H1 (cell line): ENCODE measurements at regions not wholly inside any gene's neighbourhood (a gene's known extent, or its start where the extent isn't known, plus 50 kb on each side); places are given as distances from the start of the nearest gene placed in this dataset.

Experiments
- CTCF ChIA-PET: fragments of 300-600 bp; sonication (Branson Sonifier 250); formaldehyde crosslinking; loops from one replicate; lab custom pipeline; 2021; ENCODE audit not compliant: partially characterized antibody; lab: Charles Lee
- POLR2A ChIA-PET: fragments of 300-600 bp; sonication (Branson Sonifier 250); formaldehyde crosslinking; loops from one replicate; lab custom pipeline; 2021; ENCODE audit warnings: inconsistent platforms; ENCODE audit not compliant: partially characterized antibody; lab: Charles Lee
- DNase-seq, 2 experiments: peaks; one replicate each; pipeline versions ENCODE4 v3.0.0 to v3.0.0-alpha.2; 2010 to 2022; ENCODE audit warnings: low spot score in 2 of 2, low read depth in 1 of 2, mixed read lengths in 1 of 2
- FAIRE-seq: peaks from 2 replicates; lab custom pipeline; 2011; peaks lifted over from hg19 to GRCh38; lab: Jason Lieb, UNC
- H2AFZ ChIP-seq: 2 replicates; pipeline ENCODE4 v1.8.1; 2012; ENCODE audit warnings: low read length, inconsistent platforms
- H2AK5ac ChIP-seq: 2 replicates; pipeline ENCODE4 v1.6.1; 2013; ENCODE audit warnings: low read depth, low read length
- H2BK120ac ChIP-seq: replicated peaks from 2 replicates; pipeline ENCODE3; 2013; ENCODE audit warnings: low read depth, low read length, inconsistent platforms
- H2BK12ac ChIP-seq: 2 replicates; pipeline ENCODE4 v1.6.1; 2013; ENCODE audit warnings: low read depth, low read length
- H2BK15ac ChIP-seq: 2 replicates; pipeline ENCODE4 v1.6.1; 2013; ENCODE audit warnings: low read length
- H2BK20ac ChIP-seq: 2 replicates; pipeline ENCODE4 v1.6.1; 2013; ENCODE audit warnings: low read length
- H2BK5ac ChIP-seq: 2 replicates; pipeline ENCODE4 v1.6.1; 2013; ENCODE audit warnings: low read depth, low read length
- H3K14ac ChIP-seq: 2 replicates; pipeline ENCODE4 v1.6.1; 2013; ENCODE audit warnings: inconsistent platforms; ENCODE audit not compliant: insufficient read length
- H3K18ac ChIP-seq: 2 replicates; pipeline ENCODE4 v1.6.1; 2013; ENCODE audit warnings: low read length; ENCODE audit errors: extremely low read depth
- H3K23ac ChIP-seq: 2 replicates; pipeline ENCODE4 v1.6.1; 2013; ENCODE audit warnings: inconsistent platforms; ENCODE audit not compliant: insufficient read length
- H3K23me2 ChIP-seq: 2 replicates; pipeline ENCODE4 v1.6.1; 2013; ENCODE audit warnings: low read depth, low read length
- H3K27ac ChIP-seq: 2 replicates; pipeline ENCODE4 v1.6.1; 2011; ENCODE audit warnings: low read depth, low read length, inconsistent platforms
- H3K27me3 ChIP-seq, 4 experiments: replicated peaks in 1 of 4; 1 replicate in 1 of 4; 2 replicates in 3 of 4; pipeline versions ENCODE4 v1.6.1 to v1.8.1; 2011 to 2013; ENCODE audit warnings: low read length in 3 of 4, mild to moderate bottlenecking in 3 of 4, inconsistent platforms in 2 of 4, mixed read lengths in 2 of 4, moderate library complexity in 1 of 4; ENCODE audit not compliant: control insufficient read depth in 3 of 4, insufficient read depth in 3 of 4; ENCODE audit errors: extremely low read depth in 1 of 4
- H3K36me3 ChIP-seq, 4 experiments: 2 replicates each; pipeline versions ENCODE4 v1.6.1 to v1.8.1; 2011 to 2013; ENCODE audit warnings: mild to moderate bottlenecking in 4 of 4, low read length in 3 of 4, moderate library complexity in 2 of 4, control low read depth in 1 of 4, inconsistent platforms in 1 of 4; ENCODE audit not compliant: insufficient read depth in 4 of 4, control insufficient read depth in 2 of 4
- H3K4ac ChIP-seq: replicated peaks from 2 replicates; pipeline ENCODE3; 2013; ENCODE audit warnings: low read length, low read depth, mixed read lengths, inconsistent platforms; ENCODE audit not compliant: insufficient read length
- H3K4me1 ChIP-seq, 4 experiments: replicated peaks in 1 of 4; 1 replicate in 1 of 4; 2 replicates in 3 of 4; pipeline versions ENCODE4 v1.6.1 to v1.8.1; 2011 to 2013; ENCODE audit warnings: low read length in 3 of 4, inconsistent platforms in 2 of 4, mixed read lengths in 1 of 4; ENCODE audit not compliant: insufficient read depth in 4 of 4, control insufficient read depth in 3 of 4
- H3K4me2 ChIP-seq, 2 experiments: 2 replicates each; pipeline versions ENCODE4 v1.6.1 to v1.8.1; 2011 to 2013; ENCODE audit warnings: low read depth in 2 of 2, low read length in 2 of 2, control low read depth in 1 of 2, inconsistent platforms in 1 of 2, mild to moderate bottlenecking in 1 of 2; ENCODE audit not compliant: insufficient read depth in 1 of 2
- H3K4me3 ChIP-seq, 4 experiments: fragments of 200-600, 300-600 bp in 1 of 4; sonication (generic), shearing (Covaris generic), sonication (Bioruptor Twin) in 1 of 4; 2 replicates each; pipeline versions ENCODE4 v1.5.1 to v1.8.1; 2011 to 2016; ENCODE audit warnings: low read length in 4 of 4, low read depth in 3 of 4, control low read depth in 2 of 4, inconsistent platforms in 2 of 4, mild to moderate bottlenecking in 2 of 4, mixed read lengths in 1 of 4, moderate library complexity in 1 of 4; ENCODE audit not compliant: insufficient read depth in 2 of 4; ENCODE audit errors: extremely low read depth in 1 of 4
- H3K56ac ChIP-seq: replicated peaks from 2 replicates; pipeline ENCODE3; 2013; ENCODE audit warnings: low read depth, mild to moderate bottlenecking, mixed read lengths, low read length, inconsistent platforms; ENCODE audit not compliant: insufficient read length
- H3K79me1 ChIP-seq: 2 replicates; pipeline ENCODE4 v1.6.1; 2013; ENCODE audit warnings: low read depth, low read length, control low read depth
- H3K79me2 ChIP-seq, 2 experiments: 2 replicates each; pipeline versions ENCODE4 v1.6.1 to v1.8.1; 2012 to 2013; ENCODE audit warnings: low read length in 2 of 2, mild to moderate bottlenecking in 2 of 2, inconsistent platforms in 1 of 2; ENCODE audit not compliant: insufficient read depth in 2 of 2, control insufficient read depth in 1 of 2
- H3K9ac ChIP-seq, 4 experiments: replicated peaks in 1 of 4; 1 replicate in 1 of 4; 2 replicates in 3 of 4; pipeline versions ENCODE4 v1.6.1 to v1.8.1; 2011 to 2013; ENCODE audit warnings: low read depth in 3 of 4, low read length in 3 of 4, control low read depth in 2 of 4, mild to moderate bottlenecking in 2 of 4, moderate library complexity in 2 of 4, inconsistent platforms in 1 of 4; ENCODE audit errors: extremely low read depth in 1 of 4
- H3K9me3 ChIP-seq, 2 experiments: 2 replicates each; pipeline versions ENCODE4 v1.6.1 to v1.8.1; 2012 to 2013; ENCODE audit warnings: mild to moderate bottlenecking in 2 of 2, moderate library complexity in 2 of 2, control low read depth in 1 of 2, inconsistent platforms in 1 of 2, low read depth in 1 of 2, low read length in 1 of 2, mixed read lengths in 1 of 2; ENCODE audit not compliant: insufficient read depth in 2 of 2
- H4K20me1 ChIP-seq, 2 experiments: replicated peaks in 1 of 2; 2 replicates each; pipeline versions ENCODE3 to v1.8.1; 2011 to 2013; ENCODE audit warnings: inconsistent platforms in 2 of 2, low read length in 2 of 2, mild to moderate bottlenecking in 1 of 2; ENCODE audit not compliant: insufficient read depth in 2 of 2, control insufficient read depth in 1 of 2
- H4K5ac ChIP-seq: 2 replicates; pipeline ENCODE4 v1.6.1; 2013; ENCODE audit warnings: low read length, low read depth, mixed read lengths, inconsistent platforms; ENCODE audit not compliant: insufficient read length
- H4K8ac ChIP-seq: 2 replicates; pipeline ENCODE4 v1.8.0; 2013; ENCODE audit warnings: mild to moderate bottlenecking, moderate library complexity, low read length, inconsistent platforms; ENCODE audit not compliant: insufficient read depth; ENCODE audit errors: extremely low read depth
- H4K91ac ChIP-seq: replicated peaks from 2 replicates; pipeline ENCODE3; 2013; ENCODE audit warnings: low read length, mixed read lengths, inconsistent platforms; ENCODE audit not compliant: insufficient read length
- ASH2L ChIP-seq: fragments of 200-600, 300-600 bp; sonication (generic); IDR thresholded peaks from one replicate; pipeline ENCODE4 v1.7.1; 2017; ENCODE audit warnings: low read length
- BACH1 ChIP-seq: IDR thresholded peaks from 2 replicates; pipeline ENCODE4 v1.6.1; 2012; ENCODE audit warnings: low read length, improper control_type of control experiment
- CHD2 ChIP-seq: IDR thresholded peaks from 2 replicates; pipeline ENCODE4 v1.6.1; 2012; ENCODE audit warnings: low read length, improper control_type of control experiment
- CTBP2 ChIP-seq: IDR thresholded peaks from 2 replicates; pipeline ENCODE4 v1.7.0; 2011; ENCODE audit warnings: borderline replicate concordance, mild to moderate bottlenecking, moderate library complexity, mixed read lengths, low read length; ENCODE audit not compliant: insufficient read depth, insufficient read length
- EP300 ChIP-seq, 2 experiments: IDR thresholded peaks; 1 replicate in 1 of 2; 2 replicates in 1 of 2; pipeline ENCODE4 v1.6.1; 2011 to 2012; ENCODE audit warnings: low read depth in 2 of 2, low read length in 2 of 2, mild to moderate bottlenecking in 2 of 2, borderline replicate concordance in 1 of 2, inconsistent platforms in 1 of 2, moderate library complexity in 1 of 2
- EZH2 ChIP-seq: fragments of 200-600 bp; sonication (generic); IDR thresholded peaks from 2 replicates; pipeline ENCODE4 v1.7.1; 2012; ENCODE audit warnings: low read depth, mild to moderate bottlenecking, moderate library complexity, low read length, inconsistent platforms; ENCODE audit not compliant: severe bottlenecking
- GTF2F1 ChIP-seq: IDR thresholded peaks from 2 replicates; pipeline ENCODE4 v1.6.1; 2012; ENCODE audit warnings: low read depth, low read length, improper control_type of control experiment, borderline replicate concordance
- KDM5A ChIP-seq: fragments of 200-600 bp; IDR thresholded peaks from 2 replicates; pipeline ENCODE4 v1.7.1; 2012; ENCODE audit warnings: mild to moderate bottlenecking, low read length, inconsistent platforms, mixed read lengths
- RFX5 ChIP-seq: IDR thresholded peaks from 2 replicates; pipeline ENCODE4 v1.6.1; 2011; ENCODE audit warnings: low read depth, low read length, improper control_type of control experiment, borderline replicate concordance
- RXRA ChIP-seq: IDR thresholded peaks from 2 replicates; pipeline ENCODE4 v1.6.1; 2011; ENCODE audit warnings: low read depth, mild to moderate bottlenecking, low read length, moderate library complexity; ENCODE audit not compliant: insufficient read depth
- SAP30 ChIP-seq: fragments of 300-600 bp; sonication (generic); IDR thresholded peaks from 2 replicates; pipeline ENCODE4 v1.7.1; 2012; ENCODE audit warnings: low read length, moderate library complexity, mild to moderate bottlenecking, inconsistent platforms; ENCODE audit not compliant: insufficient read depth, insufficient replicate concordance
- SIRT6 ChIP-seq: IDR thresholded peaks from one replicate; pipeline ENCODE4 v1.7.1; 2012; ENCODE audit warnings: low read length, inconsistent platforms
- SP4 ChIP-seq: IDR thresholded peaks from 2 replicates; pipeline ENCODE4 v1.6.1; 2012; ENCODE audit warnings: low read length, inconsistent platforms
- TAF7 ChIP-seq: optimal IDR thresholded peaks from 2 replicates; pipeline ENCODE3; 2011; ENCODE audit warnings: low read depth, mild to moderate bottlenecking, inconsistent platforms, low read length, moderate library complexity, borderline replicate concordance
- TEAD4 ChIP-seq: IDR thresholded peaks from 2 replicates; pipeline ENCODE4 v1.6.1; 2012; ENCODE audit warnings: low read depth, low read length, inconsistent platforms, mixed read lengths
- YY1 ChIP-seq: IDR thresholded peaks from 2 replicates; pipeline ENCODE4 v1.6.1; 2011; ENCODE audit warnings: low read depth, mild to moderate bottlenecking, low read length
- WGBS, 2 experiments: shearing (Covaris generic) in 1 of 2; methylation state at CpG; one replicate each; pipeline versions ENCODE4 v1.1.6 to v1.1.7; 2013 to 2015; ENCODE audit warnings: low lambda C conversion rate in 2 of 2, mixed read lengths in 2 of 2, inconsistent platforms in 1 of 2, low coverage in 1 of 2, missing lambda C conversion rate in 1 of 2; ENCODE audit not compliant: insufficient replicate concordance in 2 of 2, insufficient coverage in 1 of 2, insufficient read length in 1 of 2; ENCODE audit errors: extremely low coverage in 1 of 2, missing lambda C conversion rate in 1 of 2; 5-methylcytosine and 5-hydroxymethylcytosine counted together

GRCh38 chr5:91707521-91707841 lies 324.4 kb upstream of the ARRDC3 start:
- H3K79me2 ChIP-seq = no peaks in the 10 kb centered on the region
- H3K14ac ChIP-seq = no peak overlapping the region
- WGBS, 2 experiments = 84% methylated on average over 1 of the region's 1 CpG; no CpG with 5 or more reads in 1 of the 2 experiments
- H2BK20ac ChIP-seq = no peak overlapping the region
- DNase-seq (no peak), FAIRE-seq (no peak)
- no peaks in the 10 kb centered on the region for H3K4me1 ChIP-seq
- H3K4me2 ChIP-seq = no peak overlapping the region
- no peak overlapping the region for H2AFZ ChIP-seq
- H3K27me3 ChIP-seq = no peaks in the 10 kb centered on the region
- no peak overlapping the region for H3K23ac ChIP-seq
- no peak overlapping the region for H3K9ac ChIP-seq
- ChIA-PET CTCF (no interaction called here), POLR2A (no interaction called here)
- H3K9me3 ChIP-seq = no peaks in the 10 kb centered on the region
- H2BK120ac ChIP-seq = no peak overlapping the region
- no peak overlapping the region for H3K4me3 ChIP-seq
- no peaks in the 10 kb centered on the region for H3K79me1 ChIP-seq
- H4K5ac ChIP-seq = no peak overlapping the region
- H2AK5ac ChIP-seq = no peak overlapping the region
- H3K27ac ChIP-seq = no peak overlapping the region
- H3K4ac ChIP-seq = no peak overlapping the region
- no peak overlapping the region for H2BK12ac ChIP-seq
- H4K20me1 ChIP-seq = no peaks in the 10 kb centered on the region
- H2BK15ac ChIP-seq = no peak overlapping the region
- no peak overlapping the region for H4K8ac ChIP-seq
- no peak overlapping the region for H2BK5ac ChIP-seq
- no peaks in the 10 kb centered on the region for H3K36me3 ChIP-seq
- H3K18ac ChIP-seq = no peak overlapping the region
- no peak overlapping the region for H3K56ac ChIP-seq
- no peaks in the 10 kb centered on the region for H3K23me2 ChIP-seq
- H4K91ac ChIP-seq = no peak overlapping the region
- TF ChIP-seq SIRT6 (no peak), RXRA (no peak), SP4 (no peak), TAF7 (no peak), CTBP2 (no peak), BACH1 (no peak), KDM5A (no peak), CHD2 (no peak), TEAD4 (no peak), EP300 (IDR thresholded peaks at IDR 0.05; ENCODE audit: borderline replicate concordance in 1 of 2, low read depth in 2 of 2, low read length in 2 of 2) (no peak), SAP30 (no peak), RFX5 (no peak), YY1 (no peak), EZH2 (no peak), ASH2L (no peak), GTF2F1 (no peak)
